A673 (cell line): ENCODE measurements at regions not wholly inside any gene's neighbourhood (a gene's known extent, or its start where the extent isn't known, plus 50 kb on each side); places are given as distances from the start of the nearest gene placed in this dataset.
A peak's percentile ranks its signal among the peaks of the same experiment; 100 is the strongest.

ENCODE experiments used
- BruUV-seq: library from RNA; stranded (reverse); fragments of 400-500 nt; replicated peaks from 2 replicates; lab custom pipeline; 2021; lab: Mats Ljungman, UMichigan
- CTCF ChIA-PET: fragments of 300-600 bp; sonication (Branson Sonifier 250); formaldehyde crosslinking; loops from one replicate; lab custom pipeline; 2022; ENCODE audit warnings: antibody characterized with exemption; lab: Charles Lee
- POLR2A ChIA-PET: fragments of 300-600 bp; sonication (Branson Sonifier 250); formaldehyde crosslinking; loops from one replicate; lab custom pipeline; 2022; ENCODE audit warnings: antibody characterized with exemption; ENCODE audit not compliant: low non-redundant PET; lab: Charles Lee
- DNase-seq: peaks from one replicate; pipeline ENCODE4 v3.0.0-alpha.2; 2015; ENCODE audit warnings: low spot score
- H3K27ac ChIP-seq: fragments of 200-600 bp; sonication (generic); 2 replicates; pipeline ENCODE4 v1.5.1; 2016; ENCODE audit warnings: mixed run types, low read depth, mild to moderate bottlenecking, mixed read lengths, antibody characterized with exemption, low read length; ENCODE audit not compliant: poor library complexity, severe bottlenecking
- H3K27me3 ChIP-seq: fragments of 200-600 bp; sonication (generic); replicated peaks from 2 replicates; pipeline ENCODE4 v1.6.1; 2017; ENCODE audit warnings: mixed run types, low read depth, mild to moderate bottlenecking, mixed read lengths, antibody characterized with exemption, low read length; ENCODE audit not compliant: insufficient read depth, poor library complexity
- H3K36me3 ChIP-seq: fragments of 200-600 bp; sonication (generic); 2 replicates; pipeline ENCODE4 v1.6.1; 2016; ENCODE audit warnings: mixed run types, mild to moderate bottlenecking, mixed read lengths, antibody characterized with exemption, low read length; ENCODE audit not compliant: insufficient read depth, poor library complexity, severe bottlenecking
- H3K4me1 ChIP-seq: fragments of 200-600 bp; sonication (generic); 2 replicates; pipeline ENCODE4 v1.6.1; 2017; ENCODE audit warnings: mixed run types, mild to moderate bottlenecking, mixed read lengths, antibody characterized with exemption, low read length; ENCODE audit not compliant: insufficient read depth, poor library complexity, severe bottlenecking
- H3K4me3 ChIP-seq: fragments of 200-600 bp; sonication (generic); 2 replicates; pipeline ENCODE4 v1.5.1; 2016; ENCODE audit warnings: low read depth, mixed run types, mild to moderate bottlenecking, mixed read lengths, low read length; ENCODE audit not compliant: poor library complexity, severe bottlenecking
- H3K9me3 ChIP-seq: fragments of 200-600 bp; sonication (generic); 2 replicates; pipeline ENCODE4 v1.6.1; 2016; ENCODE audit warnings: mixed run types, low read depth, mild to moderate bottlenecking, mixed read lengths, antibody characterized with exemption, low read length; ENCODE audit not compliant: poor library complexity, severe bottlenecking
- EZH2 ChIP-seq: fragments of 200-600 bp; sonication (generic); IDR thresholded peaks from 2 replicates; pipeline ENCODE4 v1.6.1; 2017; ENCODE audit warnings: borderline replicate concordance, low read depth, mild to moderate bottlenecking, mixed read lengths, antibody characterized with exemption, low read length; ENCODE audit not compliant: poor library complexity, severe bottlenecking
- intact Hi-C: fragments of 100-400 bp; cut with micrococcal nuclease; formaldehyde crosslinking; loops from one replicate; pipeline ENCODE4 v1.10.0; 2022; ENCODE audit not compliant: unreplicated experiment
- TF ChIP-seq, protein P1 (sequence below): fragments of 300-800, 200-600 bp; sonication (generic); conservative IDR thresholded peaks from 2 replicates; pipeline ENCODE4 v1.5.1; 2017; ENCODE audit warnings: low read depth, mild to moderate bottlenecking, antibody characterized with exemption, low read length, moderate library complexity, mixed read lengths

DNA sequence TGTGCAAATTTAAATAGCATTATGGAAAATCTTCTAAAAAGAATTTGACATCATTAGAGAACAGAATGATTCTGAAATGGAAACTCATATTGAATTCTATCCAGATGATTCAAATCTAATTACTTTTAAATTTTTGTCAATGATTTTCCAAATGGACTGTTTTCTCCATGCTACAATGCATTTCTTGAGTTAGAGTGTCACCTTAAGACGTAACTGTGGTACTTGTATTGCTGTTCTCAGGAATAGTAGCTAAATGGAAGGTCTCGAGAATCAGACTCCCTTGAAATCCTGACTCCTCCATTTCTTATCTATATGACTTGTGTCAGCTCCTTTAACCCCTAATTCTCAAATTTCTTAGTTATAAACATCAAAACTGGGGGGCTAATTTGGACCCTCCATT, 102.3 kb downstream of the P2RY1 start:
- no peak for TF ChIP-seq EZH2
- TF ChIP-seq, protein P1, sequence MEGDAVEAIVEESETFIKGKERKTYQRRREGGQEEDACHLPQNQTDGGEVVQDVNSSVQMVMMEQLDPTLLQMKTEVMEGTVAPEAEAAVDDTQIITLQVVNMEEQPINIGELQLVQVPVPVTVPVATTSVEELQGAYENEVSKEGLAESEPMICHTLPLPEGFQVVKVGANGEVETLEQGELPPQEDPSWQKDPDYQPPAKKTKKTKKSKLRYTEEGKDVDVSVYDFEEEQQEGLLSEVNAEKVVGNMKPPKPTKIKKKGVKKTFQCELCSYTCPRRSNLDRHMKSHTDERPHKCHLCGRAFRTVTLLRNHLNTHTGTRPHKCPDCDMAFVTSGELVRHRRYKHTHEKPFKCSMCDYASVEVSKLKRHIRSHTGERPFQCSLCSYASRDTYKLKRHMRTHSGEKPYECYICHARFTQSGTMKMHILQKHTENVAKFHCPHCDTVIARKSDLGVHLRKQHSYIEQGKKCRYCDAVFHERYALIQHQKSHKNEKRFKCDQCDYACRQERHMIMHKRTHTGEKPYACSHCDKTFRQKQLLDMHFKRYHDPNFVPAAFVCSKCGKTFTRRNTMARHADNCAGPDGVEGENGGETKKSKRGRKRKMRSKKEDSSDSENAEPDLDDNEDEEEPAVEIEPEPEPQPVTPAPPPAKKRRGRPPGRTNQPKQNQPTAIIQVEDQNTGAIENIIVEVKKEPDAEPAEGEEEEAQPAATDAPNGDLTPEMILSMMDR, result peak; percentile 43
- no peak overlapping the region for H3K27ac ChIP-seq

DNA sequence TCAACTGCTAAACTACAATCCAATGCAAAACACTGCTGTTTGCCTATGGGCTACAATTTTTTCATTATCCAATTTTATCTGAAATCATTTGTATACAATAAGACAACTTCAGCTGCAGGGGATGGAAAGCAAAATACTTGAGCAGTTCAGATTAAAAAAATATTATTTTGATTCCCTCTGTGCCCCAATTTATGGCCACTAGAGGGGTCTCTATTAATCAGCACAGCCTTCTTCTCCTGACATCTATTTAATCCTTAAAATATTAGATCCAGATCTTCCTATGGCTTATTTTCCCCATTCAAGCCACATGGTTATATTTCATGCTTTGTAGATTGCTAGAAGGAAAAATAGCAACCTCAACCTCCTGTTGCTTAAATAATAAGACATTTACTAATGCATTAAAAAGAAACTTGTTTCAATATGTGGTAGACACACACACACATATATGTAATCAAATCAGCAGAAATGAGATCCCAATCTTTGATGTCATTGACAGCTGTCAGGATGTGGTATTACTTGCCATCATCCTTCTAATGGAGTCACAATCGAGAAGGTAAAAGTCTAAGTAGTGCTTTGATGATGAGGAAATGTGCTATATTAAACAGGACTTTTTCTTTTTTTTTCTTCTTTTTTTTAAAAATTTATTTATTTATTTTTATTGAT, 104.2 kb downstream of the P2RY1 start:
- CTCF ChIA-PET, result no interaction called here
- intact Hi-C loops, result no loop called here

More for the DNA sequence above, 102.3 kb downstream of the P2RY1 start:
- Histone ChIP-seq H3K4me3 (no peak overlapping the region), H3K27me3 (no peaks in the 10 kb centered on the region), H3K4me1 (no peaks in the 10 kb centered on the region), H3K36me3 (no peaks in the 10 kb centered on the region), H3K9me3 (no peaks in the 10 kb centered on the region)
- no peak for DNase-seq
- ChIA-PET CTCF (no interaction called here), POLR2A (no interaction called here)
- intact Hi-C loops, result no loop called here
- no TSS peak for BruUV-seq

DNA sequence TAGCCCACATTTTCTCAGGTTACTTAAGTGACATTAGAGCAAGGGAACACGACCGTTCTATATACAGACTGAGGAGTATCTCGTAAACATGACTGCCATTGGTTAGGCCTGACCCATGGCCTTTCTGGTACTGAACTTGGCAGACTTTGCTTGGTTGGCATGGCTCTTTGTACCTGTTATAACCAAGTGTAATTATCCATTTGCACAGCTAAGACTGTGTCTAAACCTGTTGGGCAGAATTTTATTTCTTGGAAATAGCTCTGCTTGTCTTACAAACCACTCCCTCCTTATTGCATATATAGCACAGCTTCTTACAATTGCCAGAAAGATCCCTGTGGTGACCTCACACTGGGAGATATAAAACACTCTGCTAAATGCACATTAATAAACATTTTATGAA, 106.9 kb downstream of the P2RY1 start:
- intact Hi-C loops, result no loop called here

More for the DNA sequence above, 104.2 kb downstream of the P2RY1 start:
- DNase-seq, result no peak
- no peak overlapping the region for H3K4me3 ChIP-seq
- no TSS peak for BruUV-seq
- H3K27ac ChIP-seq, result no peak overlapping the region
- H3K9me3 ChIP-seq, result no peaks in the 10 kb centered on the region
- no peaks in the 10 kb centered on the region for H3K36me3 ChIP-seq
- no peak for TF ChIP-seq EZH2
- TF ChIP-seq, protein P1, result peak; percentile 41; the same call in 1 of the 2 replicates
- no peaks in the 10 kb centered on the region for H3K27me3 ChIP-seq
- no peaks in the 10 kb centered on the region for H3K4me1 ChIP-seq
- POLR2A ChIA-PET, result no interaction called here

More for the DNA sequence above, 106.9 kb downstream of the P2RY1 start:
- H3K4me1 ChIP-seq, result peaks cover 4% of the 10 kb centered on the region
- H3K27ac ChIP-seq, result no peak overlapping the region
- POLR2A ChIA-PET, result no interaction called here
- CTCF ChIA-PET, result no interaction called here
- no peaks in the 10 kb centered on the region for H3K27me3 ChIP-seq
- no peaks in the 10 kb centered on the region for H3K36me3 ChIP-seq
- H3K9me3 ChIP-seq, result no peaks in the 10 kb centered on the region
- DNase-seq, result peak; percentile 47
- BruUV-seq, result no TSS peak
- no peak for TF ChIP-seq EZH2
- TF ChIP-seq, protein P1, result no peak
- H3K4me3 ChIP-seq, result no peak overlapping the region
